CD4-positive, alpha-beta T cell treated with Interleukin-12 subunit alpha and Interleukin-12 subunit beta, for 1 hour (primary cell): ENCODE measurements at regions not wholly inside any gene's neighbourhood (a gene's known extent, or its start where the extent isn't known, plus 50 kb on each side); places are given as distances from the start of the nearest gene placed in this dataset.

Experiments used
- DNase-seq: peaks from one replicate; pipeline ENCODE4 v3.0.0-alpha.2; 2020

DNA sequence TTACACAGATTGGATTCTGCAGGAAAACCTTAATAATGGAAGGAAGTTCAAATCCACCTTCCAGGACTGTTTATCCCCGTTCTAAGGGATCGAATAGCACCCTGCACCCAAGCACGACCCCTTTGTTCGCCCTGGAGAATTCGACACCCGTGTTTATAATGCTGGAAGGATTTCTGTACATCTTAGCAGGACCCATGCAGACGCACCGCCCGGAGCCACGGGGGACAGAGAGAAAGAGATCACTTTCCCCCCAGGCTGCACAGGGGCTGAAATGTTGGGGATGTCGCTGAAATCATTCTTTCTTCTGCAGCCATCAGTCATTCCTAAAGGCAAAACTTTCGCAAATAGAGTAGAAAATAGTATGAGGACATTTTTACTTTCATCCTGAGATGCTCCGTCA is 238.7 kb upstream of the SALL3 start:
- DNase-seq, result no peak

DNA sequence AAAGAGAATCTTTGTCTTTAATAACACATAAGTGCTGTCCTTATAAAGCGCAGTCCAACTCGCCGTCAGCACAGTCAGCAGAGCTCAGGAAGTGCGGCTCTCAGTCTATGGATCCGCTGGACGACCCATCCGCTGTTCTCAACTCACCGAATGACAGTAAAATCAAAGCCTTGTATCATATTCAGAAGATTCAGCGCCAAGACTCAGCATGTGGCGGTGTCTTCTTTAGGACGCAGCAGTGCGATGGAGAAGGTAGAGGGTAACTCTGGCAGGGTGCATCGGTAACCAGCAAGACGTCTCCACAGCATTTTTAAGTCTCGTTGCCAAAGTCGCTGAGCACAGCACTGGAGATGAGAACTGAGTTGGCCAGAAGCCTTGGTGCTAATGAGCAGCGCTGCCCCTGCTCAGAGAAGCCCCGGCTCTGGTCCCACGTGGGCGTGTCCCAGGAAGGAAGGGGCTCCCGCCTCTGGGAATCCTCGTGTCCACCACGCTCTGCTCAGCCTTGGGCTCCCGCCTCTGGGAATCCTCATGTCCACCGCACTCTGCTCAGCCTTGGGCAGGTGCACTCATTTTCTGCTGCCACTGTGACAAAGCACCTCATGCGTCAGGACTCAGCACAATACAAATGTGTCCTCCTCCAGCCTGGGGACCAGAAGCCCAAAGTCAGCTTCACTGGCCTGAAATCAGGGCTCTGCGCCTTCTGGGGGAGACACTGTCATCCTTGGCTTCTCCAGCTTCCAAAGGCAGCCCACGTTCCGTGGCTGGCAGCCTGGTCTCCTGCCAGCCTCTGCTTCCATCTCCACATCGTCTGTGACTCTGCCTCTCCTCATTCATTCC is 238.0 kb upstream of the SALL3 start:
- DNase-seq, result no peak

DNA sequence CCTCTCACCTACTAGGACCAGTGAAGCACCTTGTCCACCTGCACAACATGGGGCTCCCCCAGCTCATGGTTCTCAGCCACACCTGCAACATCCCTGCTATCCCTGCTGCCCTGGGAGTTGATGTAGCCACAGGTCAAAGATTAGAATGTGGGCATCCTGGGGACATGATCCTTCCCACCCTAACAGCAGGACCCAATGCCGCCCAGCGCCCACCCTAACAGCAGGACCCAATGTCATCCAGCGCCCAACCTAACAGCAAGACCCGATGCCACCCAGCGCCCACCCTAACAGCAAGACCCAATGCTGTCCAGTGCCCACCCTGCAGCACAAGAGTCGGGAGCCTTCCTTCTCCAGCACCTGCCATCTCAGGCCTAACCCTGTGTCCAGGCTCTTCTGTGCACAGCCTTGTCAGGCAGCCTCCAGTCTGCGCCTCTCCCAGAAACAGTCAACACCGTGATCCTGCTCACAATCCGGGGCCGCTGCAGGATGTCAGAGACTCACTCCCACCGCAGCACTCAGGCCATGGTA is 237.3 kb upstream of the SALL3 start:
- DNase-seq, result no peak

DNA sequence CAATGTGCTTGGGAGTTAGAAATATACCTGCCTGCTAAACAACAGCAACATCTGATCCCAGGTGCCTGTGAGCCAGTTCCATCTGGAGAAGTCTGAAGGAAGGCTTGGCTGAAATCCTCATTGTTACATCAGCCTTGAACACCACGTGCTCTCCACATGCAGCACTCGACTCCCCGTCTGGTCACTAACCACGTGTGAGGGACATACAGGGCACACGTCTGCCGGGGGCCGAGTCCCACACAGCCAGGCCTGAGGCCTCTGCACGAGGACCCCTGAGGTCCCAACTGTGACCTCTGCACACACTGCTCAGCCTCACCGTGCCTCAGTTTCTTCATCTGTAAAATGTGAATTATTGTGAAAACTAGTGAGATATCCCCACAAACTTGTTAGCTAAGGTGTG is 236.5 kb upstream of the SALL3 start:
- no peak for DNase-seq

DNA sequence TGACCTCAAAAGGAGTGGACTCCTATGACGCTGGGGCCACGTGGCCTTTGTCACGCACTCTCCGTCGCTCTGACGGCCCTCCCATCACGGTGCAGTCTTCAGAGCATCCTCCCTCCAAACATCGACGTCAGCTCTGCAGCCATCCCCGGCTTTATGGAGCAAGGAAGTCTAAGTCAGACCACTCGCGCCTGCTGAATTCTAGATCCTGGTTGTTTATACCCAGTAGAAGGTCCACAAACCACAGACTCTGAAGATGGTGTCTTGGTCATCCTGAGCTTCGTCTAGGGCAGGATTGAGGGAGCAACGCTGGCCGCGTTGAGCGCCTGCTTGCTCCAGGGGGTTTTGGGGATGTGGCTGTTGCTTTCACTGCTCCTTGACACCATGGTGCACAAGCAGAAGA is 228.0 kb upstream of the SALL3 start:
- no peak for DNase-seq

DNA sequence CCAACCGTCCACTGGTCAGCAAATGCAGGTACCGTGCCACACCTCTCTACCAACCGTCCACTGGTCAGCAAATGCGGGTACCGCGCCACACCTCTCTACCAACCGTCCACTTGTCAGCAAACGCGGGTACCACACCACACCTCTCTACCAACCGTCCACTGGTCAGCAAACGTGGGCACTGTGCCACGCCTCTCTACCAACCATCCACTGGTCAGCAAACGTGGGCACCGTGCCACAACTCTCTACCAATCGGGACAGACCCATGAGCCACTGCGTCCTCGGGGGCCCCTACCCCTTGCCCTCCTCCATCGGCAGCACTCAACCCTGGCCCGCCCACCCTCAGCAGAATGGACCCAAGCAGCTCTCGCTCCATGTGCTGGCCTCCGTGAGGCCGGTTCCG is 226.4 kb upstream of the SALL3 start:
- no peak for DNase-seq

DNA sequence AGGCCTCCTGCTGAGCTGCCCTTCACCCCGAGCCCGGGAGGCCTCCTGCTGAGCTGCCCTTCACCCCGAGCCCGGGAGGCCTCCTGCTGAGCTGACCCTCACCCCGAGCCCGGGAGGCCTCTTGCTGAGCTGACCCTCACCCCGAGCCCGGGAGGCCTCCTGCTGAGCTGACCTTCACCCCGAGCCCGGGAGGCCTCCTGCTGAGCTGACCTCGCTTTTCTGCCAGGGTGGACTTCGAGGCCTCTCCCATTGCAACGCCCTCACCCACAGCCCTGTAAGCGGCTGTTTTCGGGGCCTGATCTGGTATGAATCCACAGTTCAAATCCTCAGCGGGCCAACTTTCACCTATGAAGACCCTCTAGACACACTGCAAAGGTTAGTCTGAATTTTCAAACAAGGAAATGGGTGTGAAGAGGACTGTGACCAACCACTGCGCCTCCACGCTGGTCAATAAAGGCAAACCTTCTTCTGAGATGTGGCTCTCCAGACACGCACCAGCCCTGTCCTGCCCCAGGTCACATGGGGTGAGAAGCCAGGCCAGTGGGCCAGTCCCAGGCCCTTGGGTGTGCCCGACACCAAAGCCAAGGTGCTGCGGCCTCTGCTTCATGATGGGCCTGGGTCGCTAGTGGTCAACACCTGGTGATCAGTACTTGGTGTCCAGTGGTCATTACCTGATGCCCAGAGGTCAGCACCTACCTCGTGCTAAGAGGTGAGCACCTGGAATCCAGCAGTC is 225.1 kb upstream of the SALL3 start:
- no peak for DNase-seq

DNA sequence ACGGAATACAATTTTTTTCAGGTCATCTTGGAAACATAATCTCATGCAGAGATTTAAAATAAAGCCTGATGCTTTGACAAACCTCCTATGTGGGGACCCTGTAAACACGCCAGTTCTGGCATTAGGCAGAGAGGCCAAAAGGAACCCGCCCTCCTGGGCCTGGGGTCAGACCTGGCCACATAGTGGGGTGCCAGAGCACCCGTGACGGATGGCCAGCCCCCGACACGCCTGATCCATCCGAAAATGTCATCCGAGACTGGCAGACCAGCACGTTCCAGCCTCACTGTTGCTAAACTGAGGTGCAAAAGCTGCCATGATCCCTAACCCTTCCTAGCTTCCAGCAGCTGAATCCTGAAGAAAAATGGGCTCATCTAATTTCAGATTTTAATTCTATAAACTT is 222.6 kb upstream of the SALL3 start:
- DNase-seq, result no peak

DNA sequence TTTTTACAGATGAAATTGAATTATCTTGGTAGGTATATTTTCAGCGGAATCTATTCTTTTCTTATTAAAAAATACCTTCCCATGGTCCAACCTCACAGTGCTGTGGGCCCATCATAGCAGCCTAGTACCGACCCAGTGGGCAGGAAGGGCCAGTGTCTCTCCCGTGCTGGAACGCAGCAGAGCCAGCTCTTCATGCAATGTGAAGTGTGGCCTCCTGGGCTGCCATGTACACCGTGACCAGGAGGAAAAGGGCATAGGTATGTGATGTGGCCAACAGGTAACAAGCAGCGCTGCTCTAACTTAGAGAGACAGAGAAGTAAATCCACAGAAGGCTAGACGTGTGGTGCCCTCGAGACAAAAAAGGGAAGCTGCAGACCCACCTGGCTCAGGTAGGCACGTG is 221.1 kb upstream of the SALL3 start:
- no peak for DNase-seq

DNA sequence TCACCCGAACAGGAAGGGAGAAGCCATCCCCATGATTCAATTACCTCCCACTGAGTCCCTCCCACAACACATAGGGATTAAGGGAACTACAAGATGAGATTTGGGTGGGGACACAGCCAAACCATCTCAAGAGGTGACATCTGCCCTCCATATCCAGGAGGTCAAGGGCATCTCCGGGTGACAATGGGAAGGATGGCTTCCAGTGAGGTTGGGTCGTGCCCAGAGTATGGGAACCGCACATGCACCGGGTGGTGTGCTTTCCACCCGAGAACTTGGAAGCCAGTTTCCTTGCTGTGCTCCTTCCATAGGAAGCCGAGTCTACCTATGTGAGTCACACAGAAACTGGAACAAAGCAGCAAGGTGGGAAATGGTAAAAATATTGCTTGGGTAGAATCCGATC is 216.9 kb upstream of the SALL3 start:
- no peak for DNase-seq

DNA sequence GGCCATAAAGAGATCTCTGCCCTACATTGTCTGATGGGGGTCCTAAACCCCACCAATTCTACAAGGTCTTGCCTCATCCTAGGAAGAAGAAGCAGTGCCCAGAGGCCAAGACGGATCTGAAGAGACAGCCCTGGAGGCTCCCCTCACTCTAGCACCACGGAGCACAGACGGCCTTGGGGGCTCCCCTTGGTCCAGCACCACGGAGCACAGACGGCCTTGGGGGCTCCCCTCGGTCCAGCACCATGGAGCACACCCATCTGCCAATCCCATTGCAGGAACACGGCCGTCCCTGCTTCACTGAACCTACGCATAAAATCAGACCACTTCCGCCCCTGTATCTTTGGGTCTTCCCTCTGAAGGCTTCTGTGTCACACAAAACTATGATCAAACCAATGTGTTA is 215.1 kb upstream of the SALL3 start:
- no peak for DNase-seq

DNA sequence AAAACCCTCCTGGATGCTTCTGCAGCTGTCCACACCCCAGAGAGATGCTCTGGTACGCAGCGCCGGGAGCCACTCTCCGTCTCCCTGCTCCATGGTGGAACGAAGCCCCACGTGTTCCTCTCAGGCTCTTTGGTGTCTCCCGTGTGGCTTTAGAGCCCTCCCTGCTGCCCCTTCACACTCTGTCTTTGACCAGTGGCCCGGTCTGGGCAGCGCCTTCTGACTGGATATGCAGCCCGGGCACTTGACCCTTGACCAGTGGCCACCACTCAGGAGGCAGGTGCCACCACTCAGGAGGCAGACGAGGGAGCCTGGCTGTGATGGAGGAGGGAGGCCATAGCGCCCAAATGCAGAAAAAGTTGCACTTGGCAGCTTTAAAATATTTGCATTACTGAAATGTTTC is 214.5 kb upstream of the SALL3 start:
- no peak for DNase-seq

DNA sequence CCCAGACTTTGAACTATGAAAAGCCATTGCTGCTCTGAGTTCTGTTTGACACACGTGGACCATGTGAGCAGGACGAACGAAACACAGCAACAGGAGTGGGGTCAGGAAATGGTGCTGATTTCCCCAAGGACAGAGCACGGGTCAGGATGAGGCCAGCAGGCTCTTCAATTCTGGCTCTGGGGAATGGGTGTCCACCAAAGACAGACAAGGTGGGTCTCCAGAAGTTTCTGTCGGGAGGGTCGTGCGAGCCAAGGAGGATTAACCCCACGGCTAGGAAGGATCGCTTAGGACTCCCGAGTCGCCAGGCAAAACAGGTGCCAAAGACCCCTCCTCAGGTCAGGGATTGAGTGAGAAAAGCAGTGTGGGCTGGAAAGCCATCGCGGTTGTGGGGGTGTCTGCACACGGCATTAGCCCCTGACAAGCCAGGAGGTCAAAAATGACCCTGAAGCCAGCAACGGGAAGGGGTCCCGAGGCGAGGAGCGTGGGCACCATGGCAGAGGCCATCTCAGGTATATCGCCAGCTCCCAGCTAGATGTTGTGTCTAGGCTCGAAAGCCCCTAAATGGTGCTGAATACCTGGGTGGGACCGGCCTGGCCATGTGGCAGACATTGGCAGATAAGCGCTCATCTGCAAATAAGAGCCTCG is 213.9 kb upstream of the SALL3 start:
- no peak for DNase-seq

DNA sequence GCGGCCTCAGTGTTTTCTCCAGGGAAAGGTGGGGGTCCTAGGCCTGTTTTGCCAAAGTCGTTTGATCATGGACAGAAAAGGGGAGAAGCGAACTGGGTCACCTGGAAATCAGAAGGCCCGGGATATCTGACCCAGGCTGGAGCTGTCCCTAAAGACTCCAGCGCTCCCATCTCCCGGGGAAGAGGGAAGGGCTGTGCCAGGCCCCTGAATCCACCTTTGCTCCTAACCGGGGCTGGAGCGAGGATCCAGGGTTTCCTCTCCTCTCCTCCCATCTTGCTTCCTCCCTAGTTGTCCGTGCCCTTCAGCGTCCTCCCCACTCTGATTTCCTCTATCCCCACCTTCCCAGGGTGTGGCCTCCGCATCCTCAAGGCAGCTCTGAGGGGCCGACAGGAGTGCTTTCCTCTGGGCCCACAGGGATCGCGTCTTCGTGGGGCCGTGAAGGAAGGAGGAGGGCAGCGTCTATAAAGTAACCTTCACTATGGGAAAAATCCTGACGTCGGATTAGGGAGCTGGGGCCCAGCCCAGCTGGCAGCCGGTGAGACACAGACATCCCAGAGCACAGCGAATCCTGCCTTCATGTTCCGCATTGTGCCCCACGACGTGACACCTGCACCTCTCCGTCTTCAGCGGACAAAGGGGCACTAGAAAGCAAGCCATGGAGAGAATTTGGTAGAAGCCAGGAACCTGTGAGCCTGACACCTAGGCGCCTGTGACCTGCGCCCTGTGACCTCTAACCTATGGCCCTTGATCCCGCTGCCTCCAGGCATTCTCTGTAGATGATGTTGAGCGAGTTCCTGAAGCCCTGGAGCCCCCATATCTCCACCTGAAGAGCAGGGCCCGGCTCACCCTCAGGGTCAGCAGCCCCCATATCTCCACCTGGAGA is 212.7 kb upstream of the SALL3 start:
- DNase-seq, result no peak

DNA sequence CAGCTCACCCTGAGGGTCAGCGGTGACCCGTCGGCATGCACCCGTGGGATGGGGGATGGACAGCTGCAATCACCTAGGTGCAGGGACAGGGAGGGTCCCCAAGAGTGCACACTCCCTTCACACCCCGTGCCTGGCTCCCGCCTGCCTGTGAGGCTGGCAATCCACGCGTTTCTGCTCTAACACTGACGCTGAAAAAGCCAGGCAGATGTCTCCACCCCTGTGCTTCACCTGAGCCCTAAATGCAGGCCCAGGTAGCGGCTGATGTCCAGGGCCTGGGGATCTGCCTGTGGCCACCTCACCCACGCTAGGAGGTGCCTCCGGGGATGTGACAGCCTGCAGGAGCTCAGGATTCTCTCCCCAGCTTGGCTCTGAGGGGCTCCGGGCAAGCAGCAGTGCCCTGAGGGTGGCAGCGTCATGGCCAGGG is 212.0 kb upstream of the SALL3 start:
- DNase-seq, result no peak

DNA sequence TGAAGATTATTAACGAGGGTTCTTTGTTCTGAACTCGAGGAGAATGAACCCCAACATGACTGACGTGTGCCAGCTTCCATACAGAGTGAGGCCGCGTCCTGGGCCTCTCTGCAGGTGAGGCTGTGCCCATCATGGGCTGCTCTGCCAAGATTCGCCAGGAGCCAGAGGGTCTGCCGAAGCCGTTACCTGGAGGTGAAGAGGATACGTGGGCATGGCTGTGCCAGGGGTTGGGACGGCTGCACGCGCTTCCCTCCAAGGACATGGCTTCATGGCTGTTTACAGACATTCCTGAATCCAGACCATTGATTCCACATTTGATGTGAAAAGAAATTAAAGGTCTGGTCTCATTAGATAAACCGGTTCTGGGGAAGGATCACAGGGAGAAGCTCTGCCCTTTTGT is 211.4 kb upstream of the SALL3 start:
- no peak for DNase-seq

DNA sequence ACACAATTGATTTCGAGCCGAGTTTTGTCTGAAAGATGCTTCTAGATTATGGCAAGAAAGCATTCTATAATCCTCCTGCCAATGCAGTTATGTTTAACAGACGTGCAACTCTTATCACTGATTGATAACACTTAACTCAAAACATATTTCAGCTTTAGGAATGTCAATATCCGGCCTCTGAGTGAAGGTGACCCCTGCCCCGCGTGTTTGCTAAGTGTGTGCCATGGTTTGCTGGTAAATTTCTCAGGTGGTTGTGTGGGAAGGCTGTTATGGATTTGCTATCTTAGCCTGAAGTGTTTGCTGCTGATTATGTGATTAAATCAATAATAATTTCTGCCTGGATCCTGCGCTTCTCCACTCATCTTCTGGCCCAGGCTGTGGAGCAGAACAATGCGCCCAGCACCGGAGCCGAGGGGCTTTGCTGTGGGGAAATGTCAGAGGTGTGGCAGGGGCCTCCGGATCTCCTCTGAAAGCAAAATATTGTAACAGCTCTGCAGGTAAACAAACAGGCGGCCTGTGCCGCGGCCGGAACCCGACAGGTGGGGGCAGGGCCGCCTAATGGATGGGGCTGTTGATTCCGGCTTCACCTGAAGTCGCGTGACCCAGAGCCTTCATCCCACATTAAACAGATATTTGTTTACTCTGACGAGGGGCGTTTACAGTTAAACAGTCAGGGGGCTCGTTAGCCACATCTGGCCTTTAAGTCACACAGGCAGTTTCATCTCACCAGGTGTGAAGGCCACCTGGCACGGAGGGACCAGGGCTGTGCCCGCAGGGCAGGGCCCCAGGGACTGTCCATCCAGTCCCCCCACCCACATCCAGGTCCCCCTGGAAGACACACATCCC is 210.7 kb upstream of the SALL3 start:
- no peak for DNase-seq

DNA sequence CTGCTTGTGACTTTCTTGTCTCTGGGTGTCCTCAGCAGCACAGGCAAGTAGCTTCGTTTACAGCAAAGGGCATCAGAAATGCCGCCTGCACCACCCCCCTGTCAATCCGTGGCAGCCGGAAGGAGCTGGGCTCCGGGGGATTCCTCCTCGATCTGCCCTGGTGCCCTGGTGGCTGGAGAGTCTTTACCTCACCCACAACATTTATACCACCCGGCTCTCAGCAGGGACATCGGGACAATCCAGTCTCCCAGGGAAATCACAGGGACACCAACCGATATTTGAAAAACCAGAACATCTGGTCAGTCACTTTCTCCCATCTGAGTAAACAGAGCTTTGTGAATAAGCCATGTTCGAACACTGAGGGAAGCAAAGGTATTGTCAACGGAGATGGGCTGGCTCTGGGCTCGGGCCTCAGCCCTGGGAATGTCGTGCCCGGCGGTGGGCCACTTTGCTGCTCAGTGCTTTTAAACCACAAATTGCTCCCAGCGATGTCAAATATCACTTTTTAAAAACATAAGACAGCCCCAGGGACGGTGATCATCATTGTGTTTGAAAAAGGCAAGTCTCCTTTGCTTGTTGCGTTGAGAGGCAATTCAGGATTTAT is 210.0 kb upstream of the SALL3 start:
- no peak for DNase-seq

DNA sequence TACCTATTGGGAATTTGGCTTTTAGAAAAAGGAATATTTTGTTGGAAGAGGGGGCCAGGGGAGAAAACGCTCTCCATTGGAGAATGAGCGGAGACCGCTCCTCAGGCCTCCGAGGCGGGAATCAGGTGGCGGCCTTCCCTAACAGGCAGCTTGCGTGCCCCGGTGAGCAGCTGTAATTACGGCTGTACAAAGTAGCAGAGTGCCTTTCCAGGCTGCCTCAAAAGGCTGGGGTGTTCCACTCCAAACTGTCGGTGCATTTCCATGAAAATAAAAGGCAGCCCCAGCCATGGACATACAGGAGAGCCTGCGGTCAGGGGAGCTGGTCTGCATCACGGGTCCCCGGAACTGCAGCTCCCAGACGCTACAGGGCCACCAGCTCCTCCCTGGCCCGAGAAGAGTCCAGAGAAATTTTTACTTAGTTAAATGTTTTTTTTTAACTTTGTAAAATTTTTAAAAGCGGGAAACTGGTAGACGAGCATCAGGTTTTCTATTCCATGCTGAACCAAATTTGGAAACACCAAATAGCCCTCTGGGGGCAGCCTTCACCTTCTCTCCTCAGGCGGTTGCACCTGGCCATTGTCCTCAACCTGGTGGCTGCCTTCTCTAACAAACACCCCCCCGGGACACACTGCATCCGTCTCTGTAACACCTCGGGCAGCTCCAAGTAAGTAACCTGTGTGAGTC is 209.3 kb upstream of the SALL3 start:
- no peak for DNase-seq

DNA sequence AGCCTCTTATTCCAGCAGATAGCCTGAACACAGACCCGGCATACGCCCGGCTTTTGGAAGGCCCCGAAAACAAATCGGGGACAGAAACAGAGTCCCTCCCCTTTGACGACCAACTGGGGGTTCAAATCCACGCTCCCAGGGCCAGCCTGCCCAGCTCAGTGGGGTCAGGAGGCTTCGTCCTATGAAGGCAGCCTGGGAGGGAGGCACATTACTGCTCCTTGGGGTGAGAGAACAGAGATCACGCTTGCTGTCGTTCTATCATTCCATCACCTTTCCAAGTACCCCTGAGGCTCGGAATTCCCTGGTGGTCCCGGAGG is 208.8 kb upstream of the SALL3 start:
- no peak for DNase-seq
